K562 (cell line): ENCODE measurements at regions not wholly inside any gene's neighbourhood (a gene's known extent, or its start where the extent isn't known, plus 50 kb on each side); places are given as distances from the start of the nearest gene placed in this dataset.

Source experiments
- ATAC-seq: fragments of 200-7000 bp; cut with Tn5 transposase; 3 replicates; pipeline ENCODE4 v1.9.1; 2020; ENCODE audit warnings: moderate library complexity
- BruUV-seq: library from RNA; stranded (reverse); fragments of 400-500 nt; replicated peaks from 2 replicates; lab custom pipeline; 2021; lab: Mats Ljungman, UMichigan
- CTCF ChIA-PET: fragments of 300-600 bp; formaldehyde crosslinking; extraction: SDS; loops from one replicate; lab custom pipeline; 2021; ENCODE audit warnings: low intra/inter-chr PET ratio; lab: Yijun Ruan, JAX
- POLR2A ChIA-PET: fragments of 300-600, 350-650 bp; sonication (Branson Sonifier 250); formaldehyde crosslinking; extraction: SDS; loops from one replicate; lab custom pipeline; 2021; ENCODE audit warnings: antibody characterized with exemption, inconsistent platforms; lab: Yijun Ruan, JAX
- DNase-seq, 4 experiments: peaks; one replicate each; pipeline versions ENCODE4 v3.0.0 to v3.0.0-alpha.2; 2011 to 2018; ENCODE audit warnings: low spot score in 3 of 4, mixed read lengths in 3 of 4; ENCODE audit errors: extremely low read depth in 1 of 4
- FAIRE-seq: peaks from 2 replicates; lab custom pipeline; 2011; peaks lifted over from hg19 to GRCh38; lab: Jason Lieb, UNC
- H2AFZ ChIP-seq: 2 replicates; pipeline ENCODE4 v1.6.0; 2011; ENCODE audit warnings: low read depth, low read length, control low read depth, inconsistent platforms
- H3K27ac ChIP-seq: fragments of 200-600 bp; 3 replicates; pipeline ENCODE4 v1.8.0; 2011; ENCODE audit warnings: low read depth, mild to moderate bottlenecking, control low read depth, inconsistent platforms, low read length, moderate library complexity, mixed read lengths; ENCODE audit errors: extremely low read depth
- H3K27me3 ChIP-seq, 2 experiments: fragments of 300-600 bp in 1 of 2; 2 replicates in 1 of 2; 3 replicates in 1 of 2; pipeline versions ENCODE4 v1.6.0 to v1.8.0; 2011; ENCODE audit warnings: inconsistent platforms in 2 of 2, low read length in 2 of 2, mild to moderate bottlenecking in 1 of 2, mixed read lengths in 1 of 2, moderate library complexity in 1 of 2; ENCODE audit not compliant: control insufficient read depth in 2 of 2, insufficient read depth in 2 of 2
- H3K36me3 ChIP-seq: fragments of 300-600 bp; 3 replicates; pipeline ENCODE4 v1.8.0; 2011; ENCODE audit warnings: mild to moderate bottlenecking, low read length, inconsistent platforms; ENCODE audit not compliant: control insufficient read depth, insufficient read depth
- H3K4me1 ChIP-seq, 2 experiments: fragments of 200-600 bp in 1 of 2; replicated peaks in 1 of 2; 2 replicates in 1 of 2; 3 replicates in 1 of 2; pipeline versions ENCODE4 v1.5.1 to v1.8.0; 2011; ENCODE audit warnings: inconsistent platforms in 2 of 2, low read length in 2 of 2, mild to moderate bottlenecking in 1 of 2, mixed read lengths in 1 of 2, moderate library complexity in 1 of 2; ENCODE audit not compliant: control insufficient read depth in 2 of 2, insufficient read depth in 2 of 2
- H3K4me2 ChIP-seq: 2 replicates; pipeline ENCODE4 v1.6.1; 2011; ENCODE audit warnings: low read length, control low read depth, inconsistent platforms, mixed read lengths; ENCODE audit not compliant: insufficient read depth
- H3K4me3 ChIP-seq: fragments of 200-600 bp; sonication (generic), shearing (Covaris generic); 2 replicates; pipeline ENCODE4 v1.5.1; 2016; ENCODE audit warnings: control low read depth, inconsistent platforms
- H3K79me2 ChIP-seq: fragments of 200-600 bp; 3 replicates; pipeline ENCODE4 v1.8.0; 2011; ENCODE audit warnings: low read length, inconsistent platforms; ENCODE audit not compliant: control insufficient read depth, insufficient read depth
- H3K9ac ChIP-seq, 2 experiments: 2 replicates each; pipeline versions ENCODE4 v1.6.0 to v1.6.1; 2011; ENCODE audit warnings: low read depth in 2 of 2, low read length in 2 of 2, control low read depth in 1 of 2, inconsistent platforms in 1 of 2, mild to moderate bottlenecking in 1 of 2, mixed read lengths in 1 of 2; ENCODE audit not compliant: insufficient read depth in 1 of 2
- H3K9me1 ChIP-seq: one replicate; pipeline ENCODE4 v1.6.0; 2011; ENCODE audit warnings: inconsistent platforms, mild to moderate bottlenecking, low read length, moderate library complexity; ENCODE audit not compliant: control insufficient read depth, insufficient read depth
- H3K9me3 ChIP-seq: replicated peaks from 2 replicates; pipeline ENCODE4 v1.5.1; 2011; ENCODE audit warnings: low read depth, low read length, inconsistent platforms; ENCODE audit not compliant: control insufficient read depth, insufficient read depth
- H4K20me1 ChIP-seq: replicated peaks from 2 replicates; pipeline ENCODE4 v1.6.1; 2011; ENCODE audit warnings: low read length, inconsistent platforms, mixed read lengths; ENCODE audit not compliant: control insufficient read depth, insufficient read depth
- CREB5 ChIP-seq: fragments of 250-450 bp; sonication (Bioruptor Pico); IDR thresholded peaks from 2 replicates; pipeline ENCODE4 v1.5.0; 2020; ENCODE audit warnings: mild to moderate bottlenecking
- HDAC2 ChIP-seq: fragments of 450-650 bp; IDR thresholded peaks from 2 replicates; pipeline ENCODE4 v1.6.1; 2016; ENCODE audit warnings: mild to moderate bottlenecking
- MYNN ChIP-seq, 2 experiments: sonication (generic); formaldehyde crosslinking in 1 of 2; IDR thresholded peaks; 2 replicates each; pipeline versions ENCODE4 v1.5.0 to v1.6.1; 2016 to 2020; ENCODE audit warnings: antibody characterized with exemption in 1 of 2, missing genetic modification reagents in 1 of 2
- NR2F6 ChIP-seq: fragments of 450-650 bp; formaldehyde crosslinking; IDR thresholded peaks from 2 replicates; pipeline ENCODE4 v1.4.0; 2020; ENCODE audit warnings: mild to moderate bottlenecking
- PHB2 ChIP-seq: fragments of 450-650 bp; IDR thresholded peaks from 2 replicates; pipeline ENCODE4 v1.6.1; 2017; ENCODE audit warnings: low read depth
- SETDB1 ChIP-seq: IDR thresholded peaks from one replicate; pipeline ENCODE4 v1.6.1; 2012; ENCODE audit warnings: low read length, control low read depth, inconsistent platforms
- SP2 ChIP-seq: IDR thresholded peaks from 2 replicates; pipeline ENCODE4 v1.6.1; 2011; ENCODE audit warnings: mild to moderate bottlenecking, low read depth, low read length, moderate library complexity; ENCODE audit not compliant: poor library complexity, severe bottlenecking; ENCODE audit errors: extremely low read depth
- STAT6 ChIP-seq: sonication (generic); formaldehyde crosslinking; IDR thresholded peaks from 2 replicates; pipeline ENCODE4 v1.8.1; 2023; ENCODE audit warnings: mild to moderate bottlenecking, missing genetic modification reagents
- ZBTB12 ChIP-seq: fragments of 250-450 bp; sonication (Bioruptor Pico); IDR thresholded peaks from 2 replicates; pipeline ENCODE4 v1.4.0; 2020
- ZNF146 ChIP-seq: IDR thresholded peaks from one replicate; pipeline ENCODE4 v1.6.1; 2018; ENCODE audit warnings: missing compliant biosample characterization; ENCODE audit not compliant: unreplicated experiment
- ZNF263 ChIP-seq: sonication (generic); formaldehyde crosslinking; IDR thresholded peaks from 2 replicates; pipeline ENCODE4 v1.8.0; 2022; ENCODE audit warnings: mild to moderate bottlenecking, missing genetic modification reagents, borderline replicate concordance
- ZNF282 ChIP-seq: sonication (generic); formaldehyde crosslinking; IDR thresholded peaks from 2 replicates; pipeline ENCODE4 v1.8.1; 2023; ENCODE audit warnings: missing genetic modification reagents
- ZNF311 ChIP-seq: fragments of 250-450 bp; sonication (Bioruptor Pico); IDR thresholded peaks from 2 replicates; pipeline ENCODE4 v1.4.0; 2020; ENCODE audit warnings: mild to moderate bottlenecking, moderate library complexity
- ZNF384 ChIP-seq: IDR thresholded peaks from 2 replicates; pipeline ENCODE4 v1.6.1; 2012; ENCODE audit warnings: low read depth, low read length, improper control_type of control experiment
- ZNF507 ChIP-seq: conservative IDR thresholded peaks from 2 replicates; pipeline ENCODE4 v1.6.1; 2017; ENCODE audit warnings: missing genetic modification characterization, missing compliant biosample characterization
- ZNF583 ChIP-seq: fragments of 250-450 bp; sonication (Bioruptor Pico); IDR thresholded peaks from 2 replicates; pipeline ENCODE4 v1.4.0; 2020
- WGBS: fragments of 100-300 bp; shearing (Covaris generic); methylation state at CpG from one replicate; pipeline ENCODE4 v1.1.6; 2016; ENCODE audit warnings: low coverage, mixed read lengths; ENCODE audit not compliant: insufficient coverage; ENCODE audit errors: missing lambda C conversion rate; 5-methylcytosine and 5-hydroxymethylcytosine counted together
- in situ Hi-C: fragments of 300-500 bp; cut with MboI; formaldehyde crosslinking; loops from 4 replicates; pipeline ENCODE4 v1.15.0; 2018; ENCODE audit warnings: inconsistent platforms, mixed read lengths
- intact Hi-C: fragments of 100-400 bp; cut with micrococcal nuclease; formaldehyde crosslinking; loops from 2 replicates; pipeline ENCODE4 v1.14.2; 2022
- TF ChIP-seq, protein P1 (sequence below), 2 experiments: fragments of 450-650 bp in 1 of 2; sonication (generic) in 1 of 2; formaldehyde crosslinking in 1 of 2; IDR thresholded peaks in 1 of 2; conservative IDR thresholded peaks in 1 of 2; 2 replicates each; pipeline versions ENCODE4 v1.6.1 to v1.8.1; 2016 to 2023; ENCODE audit warnings: mild to moderate bottlenecking in 2 of 2, moderate library complexity in 2 of 2, inconsistent platforms in 1 of 2, missing genetic modification reagents in 1 of 2

DNA sequence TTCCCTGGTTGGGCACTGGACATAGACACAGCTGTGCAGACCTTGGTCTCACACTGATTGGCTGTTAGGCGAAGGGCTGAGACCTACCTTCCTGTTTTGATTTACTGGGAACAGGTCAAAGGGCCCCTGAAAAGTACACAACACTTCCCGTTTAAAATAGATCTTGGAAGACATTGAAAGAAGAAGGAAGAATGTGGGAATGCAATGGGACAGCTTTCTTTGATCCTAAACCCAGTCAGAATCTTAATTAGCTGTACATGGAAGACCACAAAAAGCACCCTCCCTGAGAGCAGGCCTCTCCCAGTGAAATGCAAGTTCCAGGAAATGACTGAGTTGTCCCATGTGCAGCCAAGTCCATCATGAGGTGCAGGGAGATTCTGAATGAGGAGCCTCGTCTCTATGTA lies 83.6 kb upstream of the EXOC2 start (continued):
- TF ChIP-seq HDAC2 (no peak), ZNF263 (CRISPR knock-in tag) (no peak), SP2 (no peak), ZNF384 (no peak), MYNN (IDR thresholded peaks at IDR 0.05) (no peak), MYNN (CRISPR knock-in tag; IDR thresholded peaks at IDR 0.05) (no peak)
- TF ChIP-seq, protein P1, sequence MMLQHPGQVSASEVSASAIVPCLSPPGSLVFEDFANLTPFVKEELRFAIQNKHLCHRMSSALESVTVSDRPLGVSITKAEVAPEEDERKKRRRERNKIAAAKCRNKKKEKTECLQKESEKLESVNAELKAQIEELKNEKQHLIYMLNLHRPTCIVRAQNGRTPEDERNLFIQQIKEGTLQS (IDR thresholded peaks at IDR 0.05), result no peak
- TF ChIP-seq, protein P1 (CRISPR knock-in tag; conservative IDR thresholded peaks at IDR 0.05), result no peak

DNA sequence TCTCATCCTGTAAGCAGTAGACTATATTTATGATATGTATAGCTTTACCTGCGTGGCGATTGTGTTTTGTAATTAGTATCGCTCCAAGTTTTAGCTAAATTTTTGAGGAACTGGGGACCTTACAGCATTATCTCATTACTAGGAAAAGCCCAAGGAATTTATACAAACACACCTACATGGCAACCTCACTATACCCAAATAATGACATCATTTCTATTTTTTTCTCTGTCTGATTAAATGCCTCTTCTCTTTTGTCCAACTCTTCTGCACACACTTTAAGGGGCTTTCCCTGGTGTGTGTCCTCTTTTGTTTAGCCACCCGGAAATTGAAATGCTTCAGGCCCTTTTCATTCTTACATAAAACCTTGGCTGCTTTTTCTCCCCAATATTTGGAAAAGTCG lies 82.9 kb upstream of the EXOC2 start:
- ATAC-seq (no peak), FAIRE-seq (no peak), DNase-seq (no peak)
- no peaks in the 10 kb centered on the region for H3K36me3 ChIP-seq
- H3K4me3 ChIP-seq, result no peak overlapping the region
- whole genome bisulfite sequencing, result 7% methylated on average over 5 of the region's 5 CpGs
- intact Hi-C loops (loop anchor here (10.0 kb wide), 1 partner anchor 899 kb away; no protein-coding TSS in a partner anchor), in situ Hi-C loops (no loop called here)
- no peak overlapping the region for H3K9ac ChIP-seq
- no peak overlapping the region for H2AFZ ChIP-seq
- ChIA-PET POLR2A (interaction anchor here (1.4 kb wide), 1 partner anchor 10 kb away, joined by 3 read pairs; no protein-coding TSS in a partner anchor), CTCF (interaction anchor here (0.6 kb wide), 1 partner anchor 19 kb away, joined by 3 read pairs; no protein-coding TSS in a partner anchor)
- peaks cover 0 to 3% of the 10 kb centered on the region in 2 experiments; a peak in 4 of 5 replicates for H3K4me1 ChIP-seq
- no peaks in the 10 kb centered on the region for H3K9me3 ChIP-seq
- no peak overlapping the region for H3K27ac ChIP-seq
- BruUV-seq, result no TSS peak
- H3K4me2 ChIP-seq, result no peak overlapping the region
- peaks cover 15 to 32% of the 10 kb centered on the region in 2 experiments for H3K27me3 ChIP-seq
- no peaks in the 10 kb centered on the region for H3K79me2 ChIP-seq
- H4K20me1 ChIP-seq, result no peaks in the 10 kb centered on the region
- H3K9me1 ChIP-seq, result no peaks in the 10 kb centered on the region
- TF ChIP-seq STAT6 (CRISPR knock-in tag) (no peak), ZNF583 (CRISPR knock-in tag) (no peak), CREB5 (CRISPR knock-in tag) (no peak), PHB2 (no peak), ZNF146 (CRISPR knock-in tag) (no peak), SETDB1 (no peak), ZNF282 (no peak), ZNF311 (no peak), ZNF507 (no peak), ZBTB12 (no peak), NR2F6 (CRISPR knock-in tag) (no peak)
